ENCODE measurements at regions not wholly inside any gene's neighbourhood (a gene's known extent, or its start where the extent isn't known, plus 50 kb on each side); places are given as distances from the start of the nearest gene placed in this dataset.

DNA sequence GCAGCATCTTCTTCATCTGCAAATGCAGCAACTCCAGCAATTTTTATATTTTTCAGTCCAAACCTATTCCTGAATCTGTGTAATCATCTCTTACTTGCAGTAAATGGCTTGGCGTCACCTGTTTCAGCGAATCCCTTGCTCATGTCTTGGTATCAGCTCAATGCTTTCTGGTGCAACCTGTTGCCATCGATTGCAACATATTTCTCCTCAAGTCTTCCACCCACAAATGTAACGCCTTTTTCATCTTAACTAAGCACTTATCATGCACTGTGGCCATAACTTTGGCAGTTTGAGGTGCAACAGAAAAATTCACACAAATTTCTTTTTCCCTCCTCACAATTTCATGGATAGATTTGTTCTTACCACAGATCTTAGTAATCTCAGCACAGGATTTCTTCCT is 168.3 kb downstream of the HERPUD2 start:
- TF ChIP-seq, protein P1, sequence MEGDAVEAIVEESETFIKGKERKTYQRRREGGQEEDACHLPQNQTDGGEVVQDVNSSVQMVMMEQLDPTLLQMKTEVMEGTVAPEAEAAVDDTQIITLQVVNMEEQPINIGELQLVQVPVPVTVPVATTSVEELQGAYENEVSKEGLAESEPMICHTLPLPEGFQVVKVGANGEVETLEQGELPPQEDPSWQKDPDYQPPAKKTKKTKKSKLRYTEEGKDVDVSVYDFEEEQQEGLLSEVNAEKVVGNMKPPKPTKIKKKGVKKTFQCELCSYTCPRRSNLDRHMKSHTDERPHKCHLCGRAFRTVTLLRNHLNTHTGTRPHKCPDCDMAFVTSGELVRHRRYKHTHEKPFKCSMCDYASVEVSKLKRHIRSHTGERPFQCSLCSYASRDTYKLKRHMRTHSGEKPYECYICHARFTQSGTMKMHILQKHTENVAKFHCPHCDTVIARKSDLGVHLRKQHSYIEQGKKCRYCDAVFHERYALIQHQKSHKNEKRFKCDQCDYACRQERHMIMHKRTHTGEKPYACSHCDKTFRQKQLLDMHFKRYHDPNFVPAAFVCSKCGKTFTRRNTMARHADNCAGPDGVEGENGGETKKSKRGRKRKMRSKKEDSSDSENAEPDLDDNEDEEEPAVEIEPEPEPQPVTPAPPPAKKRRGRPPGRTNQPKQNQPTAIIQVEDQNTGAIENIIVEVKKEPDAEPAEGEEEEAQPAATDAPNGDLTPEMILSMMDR (IDR thresholded peaks at IDR 0.05), result no peak
- no peak for TF ChIP-seq POLR2A (IDR thresholded peaks at IDR 0.05)
